Osteocyte (in vitro differentiated cells): ENCODE measurements at regions not wholly inside any gene's neighbourhood (a gene's known extent, or its start where the extent isn't known, plus 50 kb on each side); places are given as distances from the start of the nearest gene placed in this dataset.

Experiments used
- DNase-seq: peaks from one replicate; pipeline ENCODE4 v3.0.0; 2021; ENCODE audit warnings: mixed read lengths; ENCODE audit not compliant: unreplicated experiment; ENCODE audit errors: extremely low spot score
- H3K27ac Mint-ChIP-seq: one replicate; pipeline ENCODE4 v1.8.0; 2021; ENCODE audit warnings: mild to moderate bottlenecking, mixed read lengths; ENCODE audit not compliant: unreplicated experiment
- H3K27me3 Mint-ChIP-seq: one replicate; pipeline ENCODE4 v1.8.0; 2021; ENCODE audit warnings: mixed read lengths; ENCODE audit not compliant: unreplicated experiment
- H3K36me3 Mint-ChIP-seq: one replicate; pipeline ENCODE4 v1.8.0; 2021; ENCODE audit warnings: mixed read lengths; ENCODE audit not compliant: unreplicated experiment
- H3K4me1 Mint-ChIP-seq: one replicate; pipeline ENCODE4 v1.8.0; 2021; ENCODE audit warnings: mixed read lengths; ENCODE audit not compliant: unreplicated experiment
- H3K4me3 Mint-ChIP-seq: one replicate; pipeline ENCODE4 v1.8.0; 2021; ENCODE audit warnings: mild to moderate bottlenecking, moderate library complexity, mixed read lengths; ENCODE audit not compliant: unreplicated experiment
- H3K9me3 Mint-ChIP-seq: one replicate; pipeline ENCODE4 v1.8.0; 2021; ENCODE audit warnings: mixed read lengths; ENCODE audit not compliant: unreplicated experiment
- CTCF ChIP-seq: fragments of 200-600 bp; sonication (generic); IDR thresholded peaks from 2 replicates; pipeline ENCODE4 v1.5.0; 2021; ENCODE audit warnings: antibody characterized with exemption, mild to moderate bottlenecking, moderate library complexity

GRCh38 chr5:148000036-148000435 lies 63.7 kb upstream of the SPINK5 start:
- H3K27ac Mint-ChIP-seq, result no peak overlapping the region
- no peaks in the 10 kb centered on the region for H3K27me3 Mint-ChIP-seq
- no peak for TF ChIP-seq CTCF
- H3K9me3 Mint-ChIP-seq, result peaks cover 26% of the 10 kb centered on the region
- H3K36me3 Mint-ChIP-seq, result peaks cover 15% of the 10 kb centered on the region
- H3K4me1 Mint-ChIP-seq, result peaks cover 10% of the 10 kb centered on the region
- no peak for DNase-seq
- H3K4me3 Mint-ChIP-seq, result no peak overlapping the region

DNA sequence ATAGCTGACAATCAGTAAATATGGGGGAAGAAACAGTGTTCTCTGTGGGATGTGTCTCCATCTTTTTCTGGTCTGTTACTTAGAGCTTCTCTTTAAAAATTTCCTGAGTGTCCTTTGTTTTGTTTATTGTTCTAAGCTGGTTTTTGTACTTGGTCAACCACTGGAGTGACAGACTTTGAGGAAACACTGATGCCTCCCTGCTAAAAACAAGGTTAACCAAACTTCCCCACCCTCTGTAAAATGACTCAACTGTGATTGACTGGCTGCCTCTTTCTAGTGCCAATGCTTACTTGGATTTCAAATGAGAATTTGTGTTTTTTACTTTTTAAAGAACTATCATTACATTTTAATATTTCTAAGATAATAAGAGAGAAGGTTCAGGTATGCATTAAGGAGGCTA lies 65.1 kb upstream of the SPINK5 start:
- peaks cover 15% of the 10 kb centered on the region for H3K36me3 Mint-ChIP-seq
- no peak overlapping the region for H3K27ac Mint-ChIP-seq
- no peak for TF ChIP-seq CTCF
- no peak overlapping the region for H3K4me3 Mint-ChIP-seq
- H3K4me1 Mint-ChIP-seq, result peaks cover 10% of the 10 kb centered on the region
- DNase-seq, result no peak
- H3K27me3 Mint-ChIP-seq, result no peaks in the 10 kb centered on the region
- peaks cover 26% of the 10 kb centered on the region for H3K9me3 Mint-ChIP-seq

- Mint-ChIP-seq H3K4me1 (peaks cover 8% of the 10 kb centered on the region), H3K27me3 (no peaks in the 10 kb centered on the region), H3K36me3 (peaks cover 11% of the 10 kb centered on the region), H3K9me3 (peaks cover 21% of the 10 kb centered on the region), H3K27ac (no peak overlapping the region), H3K4me3 (no peak overlapping the region)
- TF ChIP-seq CTCF, result no peak
- DNase-seq, result no peak
Observed at GRCh38 chr5:147997486-147997885, 66.3 kb upstream of the SPINK5 start.

GRCh38 chr5:147996379-147996778 lies 67.4 kb upstream of the SPINK5 start:
- H3K4me3 Mint-ChIP-seq, result no peak overlapping the region
- TF ChIP-seq CTCF, result no peak
- peaks cover 15% of the 10 kb centered on the region for H3K9me3 Mint-ChIP-seq
- peaks cover 4% of the 10 kb centered on the region for H3K36me3 Mint-ChIP-seq
- no peaks in the 10 kb centered on the region for H3K27me3 Mint-ChIP-seq
- H3K27ac Mint-ChIP-seq, result no peak overlapping the region
- DNase-seq, result no peak
- peaks cover 8% of the 10 kb centered on the region for H3K4me1 Mint-ChIP-seq

DNA sequence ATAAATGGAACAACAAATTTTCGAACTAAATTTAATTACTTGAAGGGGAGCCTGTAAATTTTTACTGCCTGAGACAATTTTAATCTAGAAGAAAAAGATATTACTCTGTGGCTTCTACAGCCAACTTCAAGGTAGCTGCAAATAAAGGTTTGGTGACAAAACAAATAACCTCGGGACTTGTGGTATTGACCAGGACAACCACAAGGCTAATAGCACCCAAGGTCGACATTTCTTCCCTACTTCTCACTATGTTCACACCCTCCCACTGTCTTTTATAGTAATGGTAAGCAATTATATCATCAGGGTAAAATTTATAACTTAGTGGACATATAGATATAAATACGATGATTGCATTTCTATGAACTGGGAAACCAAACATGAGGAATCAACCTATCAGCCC lies 67.9 kb upstream of the SPINK5 start:
- H3K9me3 Mint-ChIP-seq, result peaks cover 15% of the 10 kb centered on the region

More for the DNA sequence above, 67.9 kb upstream of the SPINK5 start:
- H3K4me1 Mint-ChIP-seq, result peaks cover 8% of the 10 kb centered on the region
- peaks cover 4% of the 10 kb centered on the region for H3K36me3 Mint-ChIP-seq
- H3K4me3 Mint-ChIP-seq, result no peak overlapping the region
- no peak for TF ChIP-seq CTCF
- no peak overlapping the region for H3K27ac Mint-ChIP-seq
- no peaks in the 10 kb centered on the region for H3K27me3 Mint-ChIP-seq
- DNase-seq, result no peak
